Fibroblast of mammary gland (primary cell): ENCODE measurements at regions not wholly inside any gene's neighbourhood (a gene's known extent, or its start where the extent isn't known, plus 50 kb on each side); places are given as distances from the start of the nearest gene placed in this dataset.

Source experiments
- DNase-seq: peaks from one replicate; pipeline ENCODE4 v3.0.0-alpha.2; 2010; ENCODE audit warnings: low read depth
- H3K4me3 ChIP-seq: 2 replicates; pipeline ENCODE4 v1.5.1; 2011; ENCODE audit warnings: low read depth, mild to moderate bottlenecking, low read length, moderate library complexity; ENCODE audit not compliant: control insufficient read depth
- TF ChIP-seq, protein P1 (sequence below): conservative IDR thresholded peaks from 2 replicates; pipeline ENCODE4 v1.5.1; 2011; ENCODE audit warnings: low read depth, low read length, inconsistent platforms; ENCODE audit not compliant: control insufficient read depth, insufficient read depth

GRCh38 chr2:241947004-241947350 lies 77.4 kb downstream of the RTP5 start:
- no peak for DNase-seq
- no peak overlapping the region for H3K4me3 ChIP-seq
- TF ChIP-seq, protein P1, sequence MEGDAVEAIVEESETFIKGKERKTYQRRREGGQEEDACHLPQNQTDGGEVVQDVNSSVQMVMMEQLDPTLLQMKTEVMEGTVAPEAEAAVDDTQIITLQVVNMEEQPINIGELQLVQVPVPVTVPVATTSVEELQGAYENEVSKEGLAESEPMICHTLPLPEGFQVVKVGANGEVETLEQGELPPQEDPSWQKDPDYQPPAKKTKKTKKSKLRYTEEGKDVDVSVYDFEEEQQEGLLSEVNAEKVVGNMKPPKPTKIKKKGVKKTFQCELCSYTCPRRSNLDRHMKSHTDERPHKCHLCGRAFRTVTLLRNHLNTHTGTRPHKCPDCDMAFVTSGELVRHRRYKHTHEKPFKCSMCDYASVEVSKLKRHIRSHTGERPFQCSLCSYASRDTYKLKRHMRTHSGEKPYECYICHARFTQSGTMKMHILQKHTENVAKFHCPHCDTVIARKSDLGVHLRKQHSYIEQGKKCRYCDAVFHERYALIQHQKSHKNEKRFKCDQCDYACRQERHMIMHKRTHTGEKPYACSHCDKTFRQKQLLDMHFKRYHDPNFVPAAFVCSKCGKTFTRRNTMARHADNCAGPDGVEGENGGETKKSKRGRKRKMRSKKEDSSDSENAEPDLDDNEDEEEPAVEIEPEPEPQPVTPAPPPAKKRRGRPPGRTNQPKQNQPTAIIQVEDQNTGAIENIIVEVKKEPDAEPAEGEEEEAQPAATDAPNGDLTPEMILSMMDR = no peak

DNA sequence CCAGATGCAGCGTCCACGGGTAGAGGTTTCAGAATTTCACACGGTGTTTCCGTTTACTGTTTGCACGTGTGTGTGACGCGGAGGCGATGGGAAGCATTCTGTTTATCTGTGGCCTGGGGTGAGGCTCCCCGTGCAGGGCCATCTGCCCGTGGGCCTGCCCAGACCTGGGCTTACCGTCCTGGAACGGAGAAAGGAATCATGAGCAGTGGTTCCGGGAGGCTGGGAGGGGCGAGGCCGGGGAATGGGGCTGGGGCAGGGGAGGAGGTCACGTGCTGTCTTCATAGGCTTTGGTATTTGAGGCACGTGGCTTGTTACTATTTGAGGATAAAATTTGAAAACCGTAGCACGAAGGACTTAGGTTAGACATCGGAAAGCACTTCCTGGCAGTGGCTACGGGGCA lies 77.9 kb downstream of the RTP5 start:
- H3K4me3 ChIP-seq = no peak overlapping the region
- no peak for DNase-seq
- TF ChIP-seq, protein P1 = no peak

GRCh38 chr2:241947876-241948275 lies 78.3 kb downstream of the RTP5 start:
- H3K4me3 ChIP-seq = no peak overlapping the region
- no peak for DNase-seq
- TF ChIP-seq, protein P1 = no peak

DNA sequence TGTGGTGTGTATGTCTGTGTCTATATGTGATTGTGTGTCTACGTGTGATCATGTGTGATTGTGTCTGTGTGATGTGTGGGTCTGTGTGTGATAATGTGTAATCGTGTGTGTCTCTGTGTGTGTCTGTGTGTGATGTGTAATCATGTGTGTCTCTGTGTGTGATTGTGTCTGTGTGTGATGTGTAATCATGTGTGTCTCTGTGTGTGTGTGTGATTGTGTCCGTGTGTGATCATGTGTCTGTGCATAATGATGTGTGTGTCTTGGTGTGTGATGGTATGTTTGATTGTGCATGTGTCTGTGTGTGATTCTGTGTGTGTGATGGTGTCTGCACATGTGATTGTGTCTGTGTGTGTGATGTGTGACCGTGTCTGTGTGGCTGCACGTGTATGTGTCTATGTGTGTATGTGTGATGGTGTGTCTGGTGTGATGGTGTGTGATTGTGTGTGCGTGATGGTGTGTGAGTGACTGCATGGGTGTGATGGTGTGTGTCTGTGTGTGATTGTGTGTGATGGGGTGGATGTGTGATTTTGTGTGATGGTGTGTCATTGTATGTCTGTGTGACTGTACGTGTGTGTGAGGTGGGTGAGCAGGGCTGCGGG lies 78.9 kb downstream of the RTP5 start:
- no peak for DNase-seq
- no peak overlapping the region for H3K4me3 ChIP-seq
- TF ChIP-seq, protein P1 = no peak

DNA sequence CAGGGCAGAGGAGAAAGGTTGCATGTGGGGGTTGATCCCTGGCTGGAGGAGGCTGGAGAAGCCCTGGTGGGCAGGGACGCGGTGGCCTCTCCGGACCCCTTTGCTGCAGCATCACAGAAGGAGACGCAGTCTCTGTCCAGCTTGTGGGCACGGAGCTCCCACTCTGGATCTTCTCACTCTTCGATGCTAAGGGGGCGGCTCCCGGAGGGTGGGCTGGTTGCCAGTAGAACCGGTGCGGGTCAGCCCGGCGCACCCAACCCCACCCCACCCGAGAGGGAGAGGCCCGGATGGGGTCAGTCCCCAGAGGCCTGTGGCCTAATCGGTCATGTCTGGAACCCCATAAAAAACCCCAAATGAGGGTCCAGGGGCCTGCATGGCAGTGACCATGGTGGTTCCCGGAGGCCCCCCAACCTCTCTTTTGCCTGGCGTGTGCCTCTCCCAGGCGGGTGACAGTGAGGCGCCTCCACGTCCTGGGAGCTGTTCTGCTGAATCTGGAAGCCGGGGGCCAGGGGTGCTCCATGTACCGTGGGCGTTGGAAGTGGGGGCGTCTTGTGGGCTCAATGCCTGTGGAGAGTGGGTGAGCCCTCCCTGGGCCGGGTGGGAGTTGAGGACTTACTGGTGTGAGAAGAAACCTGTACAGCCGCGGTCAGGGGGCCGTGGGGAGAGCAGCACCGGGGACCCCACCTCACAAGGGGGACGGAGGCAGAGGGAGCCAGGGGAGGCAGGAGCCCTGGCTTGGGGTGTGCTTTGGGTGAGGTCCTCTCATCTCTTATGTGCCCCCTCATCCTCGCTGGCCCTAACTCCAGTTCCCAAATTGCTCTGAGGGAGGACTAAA lies 79.6 kb downstream of the RTP5 start:
- no peak overlapping the region for H3K4me3 ChIP-seq
- TF ChIP-seq, protein P1 = no peak
- DNase-seq = no peak

DNA sequence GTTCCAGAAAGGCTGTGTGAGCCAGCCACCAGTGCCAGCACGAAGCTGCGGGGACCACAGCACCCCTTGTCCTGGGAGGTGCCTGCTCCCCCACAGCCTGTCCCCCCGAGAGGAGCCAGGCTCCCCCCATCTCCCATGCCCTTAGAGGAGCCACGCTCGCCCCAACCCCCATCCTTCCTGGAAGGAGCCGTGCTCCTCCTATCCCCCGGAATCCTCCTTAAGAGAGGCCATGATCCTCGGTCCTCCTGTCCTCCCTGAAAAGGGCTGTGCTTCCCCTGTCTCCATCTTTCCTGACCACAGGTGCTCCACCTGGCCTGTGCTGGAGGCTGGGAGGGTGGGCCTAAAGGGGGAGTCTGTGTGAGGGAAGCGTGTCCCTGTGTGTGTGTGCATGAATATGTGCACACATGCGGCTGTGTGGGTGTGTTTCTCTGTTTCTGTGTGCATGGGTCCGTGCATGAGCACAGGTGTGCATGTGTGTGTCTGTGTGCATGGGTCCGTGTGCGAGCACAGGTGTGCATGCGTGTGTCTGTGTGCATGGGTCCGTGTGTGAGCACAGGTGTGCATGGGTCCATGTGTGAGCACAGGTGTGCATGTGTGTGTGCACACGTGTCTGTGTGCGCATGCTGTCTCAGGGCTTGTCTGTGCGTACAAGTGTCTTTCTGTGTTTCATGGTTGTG lies 80.3 kb downstream of the RTP5 start:
- H3K4me3 ChIP-seq = no peak overlapping the region
- TF ChIP-seq, protein P1 = no peak
- DNase-seq = no peak
